Fibroblast of skin of left quadriceps (primary cell): ENCODE measurements at regions not wholly inside any gene's neighbourhood (a gene's known extent, or its start where the extent isn't known, plus 50 kb on each side); places are given as distances from the start of the nearest gene placed in this dataset.

Experiments
- DNase-seq, 2 experiments: peaks; one replicate each; pipeline ENCODE4 v3.0.0-alpha.2; 2013; ENCODE audit warnings: low read depth in 2 of 2

- DNase-seq, result peak; percentile 83 to 85
These were observed 101.7 kb upstream of the TPM1 start for GRCh38 chr15:62940755-62941361.

- DNase-seq, result no peak
These were observed 100.8 kb upstream of the TPM1 start for GRCh38 chr15:62941699-62942098.

GRCh38 chr15:62942428-62942827, 100.1 kb upstream of the TPM1 start:
- DNase-seq, result no peak

GRCh38 chr15:62945063-62945462, 97.5 kb upstream of the TPM1 start:
- no peak for DNase-seq

GRCh38 chr15:62945760-62946159, 96.8 kb upstream of the TPM1 start:
- DNase-seq, result no peak

- DNase-seq, result no peak
These were observed 95.6 kb upstream of the TPM1 start for GRCh38 chr15:62946940-62947339.

GRCh38 chr15:62950462-62950931, 92.0 kb upstream of the TPM1 start:
- no peak for DNase-seq

GRCh38 chr15:62951481-62951880, 91.1 kb upstream of the TPM1 start:
- no peak for DNase-seq

GRCh38 chr15:62953021-62953420, 89.5 kb upstream of the TPM1 start:
- no peak for DNase-seq

- no peak for DNase-seq
These were observed 89.0 kb upstream of the TPM1 start for GRCh38 chr15:62953496-62954045.

GRCh38 chr15:62957130-62957529, 85.4 kb upstream of the TPM1 start:
- no peak for DNase-seq

- no peak for DNase-seq
These were observed 83.8 kb upstream of the TPM1 start for GRCh38 chr15:62958528-62959363.

- no peak for DNase-seq
These were observed 81.4 kb upstream of the TPM1 start for GRCh38 chr15:62961134-62961533.

- DNase-seq, result no peak
These were observed 80.2 kb upstream of the TPM1 start for GRCh38 chr15:62962101-62962995.

GRCh38 chr15:62964251-62964650, 78.3 kb upstream of the TPM1 start:
- DNase-seq, result no peak

GRCh38 chr15:62966294-62967078, 76.1 kb upstream of the TPM1 start:
- DNase-seq, result no peak

GRCh38 chr15:62968699-62969098, 73.8 kb upstream of the TPM1 start:
- no peak for DNase-seq

- no peak for DNase-seq
These were observed 73.0 kb upstream of the TPM1 start for GRCh38 chr15:62969442-62970089.

- no peak for DNase-seq
These were observed 69.7 kb upstream of the TPM1 start for GRCh38 chr15:62972814-62973213.

GRCh38 chr15:62975515-62975914, 67.0 kb upstream of the TPM1 start:
- no peak for DNase-seq
